SKM-1 (cell line): ENCODE measurements at regions not wholly inside any gene's neighbourhood (a gene's known extent, or its start where the extent isn't known, plus 50 kb on each side); places are given as distances from the start of the nearest gene placed in this dataset.

Experiments
- DNase-seq: peaks from one replicate; lab custom pipeline; 2025; ENCODE audit not compliant: unreplicated experiment; lab: John Stamatoyannopoulos, UW

DNA sequence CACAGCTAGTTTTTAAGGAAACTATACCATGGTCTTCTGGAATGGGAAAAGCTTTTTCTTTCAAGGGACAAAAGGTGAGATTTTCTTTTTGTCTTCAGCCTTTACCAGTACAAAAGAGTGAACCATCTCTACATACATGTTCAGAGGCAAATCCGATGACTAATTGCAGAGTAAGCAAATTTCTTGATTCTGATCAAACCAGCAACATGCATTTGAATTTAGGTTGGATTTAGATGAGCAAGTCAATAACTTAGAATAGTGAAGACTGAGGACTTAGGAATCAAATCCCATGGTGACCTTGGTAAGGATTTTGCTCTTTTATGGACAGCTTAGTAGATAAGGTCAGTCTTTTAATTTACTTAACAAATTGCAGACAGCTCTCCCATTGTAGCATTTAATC lies 65.9 kb upstream of the BLID start:
- no peak for DNase-seq

DNA sequence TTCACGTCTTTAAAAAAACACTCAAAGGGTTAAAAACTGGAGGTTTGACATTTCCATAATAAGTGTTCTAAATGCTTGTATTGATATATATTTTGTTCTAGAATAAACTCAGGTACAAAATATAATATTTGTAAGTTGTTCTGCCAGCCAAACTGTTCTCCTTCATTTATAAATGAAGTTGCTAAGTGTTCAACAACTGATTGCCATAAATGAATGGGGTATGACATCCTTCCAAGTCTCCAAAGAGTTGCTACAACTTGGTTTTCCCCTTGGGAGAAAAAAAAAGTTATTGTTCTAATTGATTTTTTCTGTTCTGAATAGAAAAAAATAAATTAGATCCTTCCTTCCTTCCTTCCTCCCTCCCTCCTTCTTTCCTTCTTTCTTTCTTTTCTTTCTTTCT lies 65.4 kb upstream of the BLID start:
- DNase-seq = no peak

DNA sequence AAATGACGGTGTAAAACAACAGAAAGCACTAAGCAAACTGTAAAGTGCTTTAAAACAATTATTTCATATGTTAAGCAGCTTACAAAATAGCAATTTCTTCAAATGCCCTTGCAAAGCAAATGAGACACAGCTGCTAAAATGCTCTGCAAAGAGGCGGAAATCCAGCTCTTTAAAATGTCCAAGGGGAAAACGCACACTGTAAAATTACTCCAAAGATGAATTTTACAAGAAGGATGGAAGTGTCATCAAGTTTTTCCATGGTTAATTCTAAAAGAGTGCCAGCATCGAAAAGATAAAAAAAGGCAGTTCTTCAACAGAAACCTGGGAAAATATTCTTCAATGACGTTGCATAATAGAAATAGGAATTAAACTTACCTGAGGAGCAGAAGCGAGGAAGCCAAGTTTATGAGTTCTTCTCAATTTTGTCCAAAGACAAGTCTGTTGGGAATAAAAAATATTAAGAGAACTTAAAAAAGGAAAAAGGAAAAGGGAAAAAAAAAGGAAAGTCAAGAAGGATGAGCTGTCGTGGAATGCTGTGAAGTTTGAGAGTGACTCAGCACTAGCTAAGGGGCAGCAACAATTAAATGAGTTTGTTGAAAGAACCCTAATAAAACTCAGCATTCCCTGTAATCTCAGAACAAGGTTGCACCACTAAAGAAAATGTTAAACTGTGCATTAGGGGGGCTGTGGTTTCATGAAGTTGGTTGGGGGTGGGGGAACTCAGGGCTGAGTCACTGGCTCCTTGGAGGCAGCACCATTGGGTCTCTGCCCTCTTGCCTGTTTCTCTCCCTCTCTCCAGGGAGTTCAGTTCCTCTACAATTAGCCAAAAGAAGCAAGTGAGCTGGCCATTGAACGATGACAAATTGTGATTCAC lies 64.2 kb upstream of the BLID start:
- DNase-seq = no peak

DNA sequence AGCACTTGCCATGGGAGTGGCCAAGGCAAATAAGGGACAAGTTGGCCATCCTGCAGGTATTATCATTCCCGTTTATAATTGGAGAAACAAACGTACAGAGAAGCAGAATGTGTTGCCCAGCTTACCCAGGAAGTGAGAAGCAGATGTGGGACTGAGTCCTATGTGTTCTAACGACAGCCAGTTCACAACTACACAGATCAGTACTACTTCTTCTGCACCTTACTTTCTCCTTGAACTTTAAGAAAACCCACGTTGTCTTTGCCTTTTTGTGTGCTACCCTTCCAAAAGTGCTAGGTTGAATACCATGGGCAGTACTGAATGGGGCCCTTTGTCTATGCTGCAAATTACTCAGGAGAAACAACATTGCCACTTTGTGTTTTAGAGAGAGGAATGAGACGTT lies 62.8 kb upstream of the BLID start:
- DNase-seq = no peak

DNA sequence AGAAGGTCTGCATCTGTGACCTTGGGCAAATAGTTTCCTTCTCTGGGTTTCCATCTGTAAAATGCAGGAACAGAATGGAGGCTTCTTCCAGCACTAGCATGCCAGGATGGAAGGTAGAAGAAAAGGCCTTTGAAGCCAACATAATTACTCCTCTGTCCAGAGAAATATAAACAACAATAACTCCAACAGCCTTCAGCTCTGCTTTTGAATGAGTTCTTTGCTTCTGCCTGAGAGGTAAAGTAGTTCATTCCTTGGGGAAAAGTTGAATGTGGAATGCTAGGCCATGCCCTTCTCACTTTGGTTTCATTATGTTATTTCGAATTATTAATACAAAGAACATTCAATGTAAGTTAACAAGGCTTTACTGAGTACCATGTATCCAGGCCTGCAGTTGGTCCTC lies 61.2 kb upstream of the BLID start:
- no peak for DNase-seq

DNA sequence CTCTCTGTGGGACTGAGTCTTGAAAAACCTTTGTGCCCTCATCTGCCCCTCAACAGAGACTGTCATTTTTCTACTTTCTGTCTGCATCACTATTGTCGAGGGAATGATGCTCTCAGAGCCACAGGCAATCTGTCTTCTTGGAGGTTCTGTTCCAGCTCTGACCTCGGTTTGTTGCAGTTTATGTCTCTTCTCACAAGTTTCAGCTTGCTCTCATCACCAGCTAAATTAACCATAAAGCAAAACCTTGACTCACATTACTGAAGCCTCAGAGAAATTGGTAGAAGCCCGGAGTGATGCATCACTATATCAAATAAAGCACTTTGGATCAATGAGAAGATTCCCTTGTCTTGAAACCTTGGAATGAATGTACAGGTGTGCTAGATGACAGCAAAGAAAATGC lies 60.6 kb upstream of the BLID start:
- no peak for DNase-seq

DNA sequence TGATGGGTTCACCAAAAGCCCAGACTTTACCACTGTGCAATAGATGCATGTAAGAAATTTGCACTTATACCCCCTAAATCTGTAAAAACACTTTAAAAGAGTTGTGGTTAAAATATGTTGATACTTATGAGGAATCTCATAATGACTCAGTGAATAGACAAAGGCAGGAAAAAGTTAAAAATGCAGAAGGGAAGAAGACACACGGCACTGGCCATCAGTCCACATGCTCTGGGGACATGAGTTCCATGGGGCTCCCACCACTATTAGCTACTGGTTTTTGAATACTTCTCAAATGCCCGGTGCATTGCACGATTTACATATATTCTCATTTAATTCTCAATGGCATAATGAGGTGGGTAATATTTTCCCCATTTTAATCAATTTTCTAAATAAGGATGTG lies 59.3 kb upstream of the BLID start:
- no peak for DNase-seq

DNA sequence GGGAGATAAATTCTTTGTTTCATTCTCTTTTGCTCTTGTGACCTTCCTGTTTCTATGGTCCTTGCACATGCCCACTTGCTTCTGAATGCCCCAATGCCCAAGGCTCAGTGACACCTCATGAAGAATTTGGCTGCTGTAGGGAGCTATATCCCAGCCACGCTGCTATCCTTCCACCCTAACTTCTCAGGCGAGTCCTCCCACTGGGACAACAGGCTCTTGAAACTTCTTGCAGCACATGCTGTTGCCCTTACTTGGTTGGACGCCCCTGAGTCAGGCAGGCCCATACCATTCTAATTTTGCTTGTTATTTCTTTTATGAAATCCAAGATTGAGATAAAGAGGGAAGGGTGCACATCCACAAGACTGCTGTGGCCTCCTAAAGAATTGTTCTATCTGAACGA lies 57.6 kb upstream of the BLID start:
- no peak for DNase-seq

DNA sequence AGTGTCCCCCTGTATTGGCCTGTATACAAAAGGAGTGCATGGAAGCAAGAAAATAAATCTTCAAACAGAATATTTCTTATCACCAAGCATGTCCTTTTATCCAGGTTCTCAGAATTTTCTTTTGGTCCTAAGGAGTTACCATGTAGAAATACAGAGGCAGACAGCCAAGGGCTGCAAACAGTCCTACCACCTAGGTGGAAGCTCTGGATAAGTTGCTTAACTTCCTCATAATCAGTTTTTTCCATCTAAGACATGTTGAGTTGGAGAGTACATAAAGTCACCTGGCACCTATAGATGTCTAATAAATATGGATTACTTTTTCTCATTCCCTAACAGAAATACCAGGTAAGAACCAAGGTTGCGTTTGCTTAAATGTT lies 57.0 kb upstream of the BLID start:
- DNase-seq = no peak

DNA sequence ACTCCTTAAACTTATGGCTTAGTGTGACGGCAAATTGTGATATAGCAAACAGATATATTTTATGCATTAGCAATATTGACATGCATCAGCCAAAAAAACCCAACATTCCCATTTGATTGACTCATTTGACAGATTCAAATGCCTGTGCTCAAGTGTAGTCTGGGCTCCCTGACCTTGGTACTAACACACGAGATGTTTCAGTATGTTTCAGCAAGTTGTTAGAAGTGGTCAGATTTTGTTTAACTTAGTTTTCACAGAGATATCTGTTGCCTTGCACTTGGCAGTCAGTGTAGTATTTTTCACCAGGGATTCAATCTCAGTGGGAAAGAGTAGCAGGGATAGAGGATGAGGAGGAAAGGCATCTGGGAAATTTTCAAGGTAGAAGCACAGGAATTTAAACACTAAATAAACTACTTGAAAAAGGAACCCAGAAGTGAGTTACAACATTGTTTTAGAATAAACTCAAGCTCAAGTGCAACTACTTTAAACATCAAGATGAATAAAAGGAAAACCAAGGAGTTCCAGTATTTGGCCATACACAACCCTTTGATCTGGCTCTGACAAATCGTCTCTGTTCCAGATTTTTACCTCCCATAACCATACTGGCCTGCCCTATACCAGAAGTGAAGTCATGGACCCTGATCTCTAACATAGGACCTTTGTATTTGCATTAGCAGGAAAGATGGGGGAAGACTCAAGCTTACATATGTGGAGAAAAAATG lies 56.5 kb upstream of the BLID start:
- DNase-seq = no peak

DNA sequence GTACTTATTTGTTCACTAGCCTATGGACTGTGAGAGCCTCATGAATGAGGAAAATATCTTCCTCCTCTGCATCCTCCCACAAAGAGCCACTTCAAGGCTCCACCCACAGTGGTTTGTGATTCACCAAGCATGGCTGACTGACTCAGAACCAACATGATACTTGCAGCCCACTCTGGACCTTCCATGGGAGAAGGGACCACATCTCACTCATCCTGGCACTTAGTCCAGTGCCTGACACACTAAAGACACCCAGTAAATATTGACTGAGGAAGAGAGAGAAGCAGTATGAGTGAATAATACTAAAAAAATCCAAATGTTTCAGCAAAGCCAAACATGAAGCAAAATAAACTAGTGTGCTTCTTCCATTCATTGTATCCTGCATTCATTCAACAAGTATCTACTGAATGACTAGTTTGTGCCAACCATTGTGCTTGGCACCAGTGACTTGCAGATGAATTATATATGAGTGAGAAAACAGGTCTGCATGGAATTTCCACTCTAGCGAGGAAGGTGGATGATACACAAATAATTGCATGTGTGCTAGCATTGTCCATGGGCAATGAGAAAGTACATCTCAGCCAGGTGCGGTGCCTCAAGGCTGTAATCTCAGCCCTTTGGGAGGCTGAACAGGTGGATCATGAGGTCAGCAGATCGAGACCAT lies 54.9 kb upstream of the BLID start:
- DNase-seq = no peak

DNA sequence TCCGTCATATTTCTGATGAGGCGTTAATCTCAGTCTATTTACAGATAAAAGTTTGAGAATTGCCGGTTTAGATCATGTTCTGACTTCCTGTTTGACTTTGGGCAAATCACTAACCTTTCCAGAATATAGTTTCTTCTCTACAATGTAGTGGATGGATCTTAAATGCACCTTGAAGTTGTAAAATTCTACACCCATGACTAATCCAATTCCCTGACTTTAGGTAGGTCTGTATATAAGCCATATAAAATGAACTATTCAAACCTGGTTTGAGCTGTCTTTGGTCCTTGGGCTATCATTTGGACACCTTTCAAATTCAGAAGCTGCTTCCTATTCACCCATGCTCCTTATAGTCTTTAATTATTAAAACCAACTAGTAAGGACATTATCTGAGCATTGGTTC lies 52.2 kb upstream of the BLID start:
- DNase-seq = no peak

DNA sequence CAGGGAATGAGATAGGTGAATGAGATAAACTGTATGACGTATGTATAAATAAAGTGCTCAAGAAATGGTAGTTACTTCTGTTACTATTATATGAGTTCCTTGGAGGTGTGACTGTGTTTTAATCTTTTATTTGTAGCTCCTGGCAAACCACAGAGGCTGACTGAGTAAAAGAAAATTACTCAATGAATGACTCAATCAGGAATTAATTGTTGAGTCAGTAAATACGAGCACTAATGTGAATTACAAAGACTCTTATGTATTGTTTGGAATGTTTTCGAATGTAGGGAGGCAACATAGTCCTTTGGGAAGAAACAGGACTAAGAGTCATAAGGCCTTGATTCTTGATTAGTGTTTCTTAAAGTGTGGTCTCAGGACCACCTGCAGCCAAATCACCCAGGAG lies 51.1 kb upstream of the BLID start:
- DNase-seq = no peak

DNA sequence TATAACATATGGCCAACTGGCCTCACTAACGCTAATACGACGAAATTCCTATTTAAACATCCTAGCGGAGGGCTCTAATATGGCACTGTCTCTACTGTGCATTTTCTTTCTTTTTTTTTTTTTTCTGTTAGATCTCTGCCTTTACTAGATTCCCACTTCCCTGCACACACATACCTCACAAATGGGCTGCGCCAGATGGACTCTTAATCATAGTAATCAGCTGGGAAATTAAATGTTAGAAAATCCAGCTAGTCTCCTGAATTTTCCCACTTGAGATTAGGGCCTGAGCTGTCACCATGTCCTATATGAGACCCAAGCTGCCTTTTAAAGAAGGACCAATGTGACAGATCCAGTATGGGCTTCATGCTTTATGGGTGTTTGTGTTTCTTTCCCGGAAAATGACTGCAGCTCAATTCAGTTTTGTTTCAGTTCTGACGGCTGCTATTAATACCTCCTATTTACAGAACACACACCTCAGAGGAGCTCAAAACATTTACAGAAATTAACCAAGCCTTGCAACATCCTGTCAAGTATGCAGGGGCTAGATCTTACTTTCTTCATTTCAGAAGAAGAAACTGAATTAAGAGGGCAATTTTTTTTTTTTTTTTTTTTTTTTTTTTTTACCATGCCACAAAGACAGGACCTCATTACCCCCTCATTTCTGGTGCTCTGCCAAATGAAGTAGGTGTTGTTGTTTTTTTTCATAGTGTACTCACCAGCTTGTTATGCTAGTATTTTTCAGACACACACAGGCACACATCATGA lies 49.8 kb upstream of the BLID start:
- no peak for DNase-seq
